ENCODE measurements at regions not wholly inside any gene's neighbourhood (a gene's known extent, or its start where the extent isn't known, plus 50 kb on each side); places are given as distances from the start of the nearest gene placed in this dataset.

GRCh38 chr6:109243863-109244825 lies 138.1 kb downstream of the CD164 start:
- TF ChIP-seq ZNF174 (tag by site-specific recombination; IDR thresholded peaks at IDR 0.05) = no peak
- no peak for TF ChIP-seq CTCF (tag by site-specific recombination; IDR thresholded peaks at IDR 0.05)
- peak; percentile 37; the same call in 1 of the 2 replicates for TF ChIP-seq ZNF449 (tag by site-specific recombination; IDR thresholded peaks at IDR 0.05)
- TF ChIP-seq ZNF423 (tag by site-specific recombination; IDR thresholded peaks at IDR 0.05) = no peak
- no peak for TF ChIP-seq REPIN1 (tag by site-specific recombination; IDR thresholded peaks at IDR 0.05; ENCODE audit: low read depth)
- no peak for TF ChIP-seq ZNF416 (tag by site-specific recombination; IDR thresholded peaks at IDR 0.05)
- no peak for TF ChIP-seq ZNF558 (tag by site-specific recombination; IDR thresholded peaks at IDR 0.05)
- TF ChIP-seq SP2 (tag by site-specific recombination; IDR thresholded peaks at IDR 0.05) = no peak
- no peak for TF ChIP-seq REST (tag by site-specific recombination; IDR thresholded peaks at IDR 0.05)
- no peak for TF ChIP-seq ZNF596 (tag by site-specific recombination; IDR thresholded peaks at IDR 0.05)
- no peak for TF ChIP-seq ZNF354C (tag by site-specific recombination; IDR thresholded peaks at IDR 0.05; ENCODE audit: borderline replicate concordance, low read depth)
- TF ChIP-seq ZNF488 (tag by site-specific recombination; IDR thresholded peaks at IDR 0.05) = no peak
- TF ChIP-seq ZNF248 (tag by site-specific recombination; IDR thresholded peaks at IDR 0.05) = no peak
